HG03139 (cell line): ENCODE measurements at regions not wholly inside any gene's neighbourhood (a gene's known extent, or its start where the extent isn't known, plus 50 kb on each side); places are given as distances from the start of the nearest gene placed in this dataset.

Experiments
- ATAC-seq: cut with Tn5 transposase; IDR thresholded peaks from one replicate; pipeline ENCODE4 v1.9.1; 2021; ENCODE audit not compliant: unreplicated experiment

GRCh38 chr5:18027241-18027867 is 393.1 kb downstream of the TAF11L14 start:
- ATAC-seq = no peak

- ATAC-seq = no peak
Observed at GRCh38 chr5:18028036-18028435, 393.8 kb downstream of the TAF11L14 start.

GRCh38 chr5:18032744-18033143 is 398.5 kb downstream of the TAF11L14 start:
- no peak for ATAC-seq

GRCh38 chr5:18036531-18036930 is 402.3 kb downstream of the TAF11L14 start:
- ATAC-seq = no peak

GRCh38 chr5:18037718-18038117 is 403.5 kb downstream of the TAF11L14 start:
- no peak for ATAC-seq

GRCh38 chr5:18043344-18043743 is 409.1 kb downstream of the TAF11L14 start:
- ATAC-seq = no peak

- ATAC-seq = no peak
Observed at GRCh38 chr5:18048449-18048848, 414.2 kb downstream of the TAF11L14 start.

GRCh38 chr5:18050345-18050744 is 416.1 kb downstream of the TAF11L14 start:
- ATAC-seq = no peak

GRCh38 chr5:18050776-18051175 is 416.5 kb downstream of the TAF11L14 start:
- ATAC-seq = no peak

- ATAC-seq = no peak
Observed at GRCh38 chr5:18051953-18052352, 417.7 kb downstream of the TAF11L14 start.

GRCh38 chr5:18052569-18052968 is 418.3 kb downstream of the TAF11L14 start:
- no peak for ATAC-seq

- no peak for ATAC-seq
Observed at GRCh38 chr5:18057725-18058124, 423.5 kb downstream of the TAF11L14 start.

- ATAC-seq = no peak
Observed at GRCh38 chr5:18067615-18068014, 433.4 kb downstream of the TAF11L14 start.

GRCh38 chr5:18068826-18069225 is 434.6 kb downstream of the TAF11L14 start:
- ATAC-seq = no peak

GRCh38 chr5:18069790-18070189 is 435.5 kb downstream of the TAF11L14 start:
- no peak for ATAC-seq

- ATAC-seq = no peak
Observed at GRCh38 chr5:18072600-18072999, 438.3 kb downstream of the TAF11L14 start.

- no peak for ATAC-seq
Observed at GRCh38 chr5:18074961-18075360, 440.7 kb downstream of the TAF11L14 start.

GRCh38 chr5:18078157-18078556 is 443.9 kb downstream of the TAF11L14 start:
- no peak for ATAC-seq

- no peak for ATAC-seq
Observed at GRCh38 chr5:18079831-18080230, 445.6 kb downstream of the TAF11L14 start.

- no peak for ATAC-seq
Observed at GRCh38 chr5:18088020-18088579, 453.8 kb downstream of the TAF11L14 start.

GRCh38 chr5:18090177-18090576 is 455.9 kb downstream of the TAF11L14 start:
- no peak for ATAC-seq

- ATAC-seq = no peak
Observed at GRCh38 chr5:18091142-18091541, 456.9 kb downstream of the TAF11L14 start.

- no peak for ATAC-seq
Observed at GRCh38 chr5:18091758-18092157, 457.5 kb downstream of the TAF11L14 start.
